CD4-positive, alpha-beta T cell treated with Interleukin-1 beta for 1 hour (primary cell): ENCODE measurements at regions not wholly inside any gene's neighbourhood (a gene's known extent, or its start where the extent isn't known, plus 50 kb on each side); places are given as distances from the start of the nearest gene placed in this dataset.

Experiments
- DNase-seq, 2 donors: peaks; one replicate each; pipeline ENCODE4 v3.0.0-alpha.2; 2020 to 2022

GRCh38 chr13:109880371-109881346 is 94.3 kb upstream of the IRS2 start:
- no peak for DNase-seq

GRCh38 chr13:109879338-109879737 is 93.0 kb upstream of the IRS2 start:
- DNase-seq, result no peak

GRCh38 chr13:109877809-109878208 is 91.4 kb upstream of the IRS2 start:
- DNase-seq, result no peak

- no peak for DNase-seq
Observed at GRCh38 chr13:109875746-109876145, 89.4 kb upstream of the IRS2 start.

GRCh38 chr13:109874484-109875454 is 88.4 kb upstream of the IRS2 start:
- DNase-seq, result no peak

GRCh38 chr13:109873351-109874123 is 87.2 kb upstream of the IRS2 start:
- no peak for DNase-seq

GRCh38 chr13:109872864-109873263 is 86.5 kb upstream of the IRS2 start:
- DNase-seq, result no peak

- DNase-seq, result no peak
Observed at GRCh38 chr13:109870696-109871370, 84.5 kb upstream of the IRS2 start.

GRCh38 chr13:109870274-109870673 is 83.9 kb upstream of the IRS2 start:
- DNase-seq, result no peak

- peak in 1 of 2 donors; percentile 1 for DNase-seq
Observed at GRCh38 chr13:109869312-109870237, 83.2 kb upstream of the IRS2 start.

GRCh38 chr13:109868578-109869311 is 82.4 kb upstream of the IRS2 start:
- no peak for DNase-seq

- DNase-seq, result no peak
Observed at GRCh38 chr13:109867766-109868165, 81.4 kb upstream of the IRS2 start.

GRCh38 chr13:109862627-109863026 is 76.2 kb upstream of the IRS2 start:
- no peak for DNase-seq

GRCh38 chr13:109859898-109860297 is 73.5 kb upstream of the IRS2 start:
- DNase-seq, result no peak

GRCh38 chr13:109859216-109859835 is 72.9 kb upstream of the IRS2 start:
- no peak for DNase-seq

- DNase-seq, result no peak
Observed at GRCh38 chr13:109858319-109858718, 71.9 kb upstream of the IRS2 start.

- no peak for DNase-seq
Observed at GRCh38 chr13:109857803-109858202, 71.4 kb upstream of the IRS2 start.

- no peak for DNase-seq
Observed at GRCh38 chr13:109857325-109857724, 70.9 kb upstream of the IRS2 start.

GRCh38 chr13:109856350-109856749 is 70.0 kb upstream of the IRS2 start:
- DNase-seq, result no peak

- no peak for DNase-seq
Observed at GRCh38 chr13:109853153-109853552, 66.8 kb upstream of the IRS2 start.
